ENCODE measurements at regions not wholly inside any gene's neighbourhood (a gene's known extent, or its start where the extent isn't known, plus 50 kb on each side); places are given as distances from the start of the nearest gene placed in this dataset.

- Histone ChIP-seq H3K27me3 (ENCODE audit: control insufficient read depth, insufficient read depth, low read length) (no peaks in the 10 kb centered on the region), H3K23ac (ENCODE audit: low read depth, low read length) (no peak overlapping the region), H3K4me2 (ENCODE audit: low read depth, low read length) (no peak overlapping the region), H2AK9ac (replicated peaks; ENCODE audit: low read depth, low read length, poor library complexity) (no peak overlapping the region), H2BK120ac (ENCODE audit: low read depth, low read length) (no peak overlapping the region), H2BK5ac (ENCODE audit: low read depth, low read length, poor library complexity, severe bottlenecking) (no peak overlapping the region), H3K14ac (replicated peaks; ENCODE audit: low read depth, low read length) (no peak overlapping the region), H3K4me1 (ENCODE audit: control insufficient read depth, insufficient read depth, low read length) (peaks cover 3% of the 10 kb centered on the region), H3K9me3 (ENCODE audit: control insufficient read depth, insufficient read depth, low read length) (no peaks in the 10 kb centered on the region), H3K79me1 (ENCODE audit: low read depth in 1 of 2, low read length in 2 of 2) (no peaks in the 10 kb centered on the region), H2AK5ac (ENCODE audit: low read depth, low read length) (no peak overlapping the region), H2BK15ac (ENCODE audit: low read depth, low read length) (no peak overlapping the region), H2AFZ (replicated peaks; ENCODE audit: low read length, poor library complexity) (no peak overlapping the region), H3K18ac (ENCODE audit: low read depth, low read length) (no peak overlapping the region), H3K27ac (ENCODE audit: insufficient read depth, low read length) (no peak overlapping the region), H3K56ac (ENCODE audit: extremely low read depth, insufficient read depth, low read length) (no peak overlapping the region), H4K5ac (ENCODE audit: low read depth, low read length) (no peak overlapping the region), H3K9me1 (ENCODE audit: insufficient read depth, low read length) (no peaks in the 10 kb centered on the region), H2BK20ac (ENCODE audit: low read depth, low read length) (no peak overlapping the region), H4K91ac (ENCODE audit: insufficient read depth, low read depth, low read length) (no peak overlapping the region), H4K8ac (ENCODE audit: low read depth in 2 of 2, low read length in 2 of 2) (no peak overlapping the region), H3K9ac (ENCODE audit: low read depth, low read length) (no peak overlapping the region), H3K36me3 (ENCODE audit: control insufficient read depth, insufficient read depth, low read length) (no peaks in the 10 kb centered on the region), H3K4ac (ENCODE audit: low read depth, low read length) (no peak overlapping the region), H4K20me1 (ENCODE audit: insufficient read depth, low read length) (no peaks in the 10 kb centered on the region), H3K4me3 (ENCODE audit: insufficient read depth, low read depth, low read length) (no peak overlapping the region)
- intact Hi-C loops (cut with micrococcal nuclease) = no loop called here
- CTCF ChIA-PET = no interaction called here
- TF ChIP-seq CTCF (conservative IDR thresholded peaks at IDR 0.05; ENCODE audit: low read depth, low read length) = no peak
- TF ChIP-seq CEBPB (IDR thresholded peaks at IDR 0.05; ENCODE audit: low read depth, low read length) = no peak
- TF ChIP-seq BHLHE40 (IDR thresholded peaks at IDR 0.05; ENCODE audit: low read depth, low read length) = no peak
- no peak for TF ChIP-seq RAD21 (IDR thresholded peaks at IDR 0.05; ENCODE audit: low read length)
- no peak for TF ChIP-seq MXI1 (IDR thresholded peaks at IDR 0.05; ENCODE audit: borderline replicate concordance, low read depth, low read length)
- no peak for TF ChIP-seq POLR2A (IDR thresholded peaks at IDR 0.05; ENCODE audit: low read depth, low read length)
- no peak for TF ChIP-seq SMC3 (IDR thresholded peaks at IDR 0.05; ENCODE audit: low read depth, low read length)
- TF ChIP-seq RCOR1 (IDR thresholded peaks at IDR 0.05; ENCODE audit: insufficient replicate concordance, low read length) = no peak
- TF ChIP-seq NFE2L2 (IDR thresholded peaks at IDR 0.05; ENCODE audit: low read depth, low read length) = no peak
- TF ChIP-seq CHD1 (IDR thresholded peaks at IDR 0.05; ENCODE audit: low read depth, low read length) = no peak
- TF ChIP-seq FOS (IDR thresholded peaks at IDR 0.05; ENCODE audit: low read depth, low read length) = no peak
- no peak for TF ChIP-seq ELK1 (IDR thresholded peaks at IDR 0.05; ENCODE audit: borderline replicate concordance, low read depth, low read length)
- TF ChIP-seq MAZ (IDR thresholded peaks at IDR 0.05; ENCODE audit: borderline replicate concordance, low read depth, low read length) = no peak
- no peak for TF ChIP-seq MAFK (IDR thresholded peaks at IDR 0.05; ENCODE audit: low read depth, low read length)
- TF ChIP-seq USF2 (IDR thresholded peaks at IDR 0.05; ENCODE audit: low read depth, low read length) = no peak
- dilution Hi-C loops (cut with HindIII; ENCODE audit: low sequenced_read_pairs, unreplicated experiment) = no loop called here
- BruUV-seq (replicated peaks) = no TSS peak
- POLR2A ChIA-PET (ENCODE audit: unreplicated experiment) = no interaction called here
- in situ Hi-C loops (cut with MboI; ENCODE audit: low sequenced_read_pairs) = no loop called here
- 60% methylated on average over 1 of the region's 7 CpGs; no CpG with 5 or more reads in 1 of the 2 experiments for WGBS, 2 experiments (ENCODE audit: extremely low coverage in 2 of 2, insufficient read length in 1 of 2)
- no peak for ATAC-seq (ENCODE audit: low read depth)
- DNase-seq = no peak
Measured at GRCh38 chrX:9158611-9159010, 124.7 kb upstream of the FAM9B start.

Measured in IMR-90 (cell line).